Activated CD8-positive, alpha-beta T cell treated with anti-CD3 and anti-CD28 coated beads, Interleukin-2, amount 10 ng/mL, durations not matched to agents 7 days and 5 days (primary cell): ENCODE measurements at regions not wholly inside any gene's neighbourhood (a gene's known extent, or its start where the extent isn't known, plus 50 kb on each side); places are given as distances from the start of the nearest gene placed in this dataset.

Experiments
- ATAC-seq: fragments of 150-1000 bp; cut with Tn5 transposase; one replicate; pipeline ENCODE4 v1.10.0; 2021; ENCODE audit warnings: moderate library complexity
- CTCF ChIA-PET: fragments of 350-600 bp; sonication (Branson Sonifier 250); formaldehyde crosslinking; loops from one replicate; lab custom pipeline; 2021; ENCODE audit warnings: antibody characterized with exemption; lab: Charles Lee
- POLR2A ChIA-PET: fragments of 350-600 bp; sonication (Branson Sonifier 250); formaldehyde crosslinking; loops from one replicate; lab custom pipeline; 2021; ENCODE audit warnings: antibody characterized with exemption; lab: Charles Lee
- DNase-seq: peaks from one replicate; pipeline ENCODE4 v3.0.0-alpha.2; 2020
- H3K27ac Mint-ChIP-seq: one replicate; pipeline ENCODE4 v1.8.0; 2021; ENCODE audit warnings: mild to moderate bottlenecking, mixed read lengths
- H3K27me3 Mint-ChIP-seq: one replicate; pipeline ENCODE4 v1.8.0; 2021; ENCODE audit warnings: low read depth, mixed read lengths
- H3K36me3 Mint-ChIP-seq: one replicate; pipeline ENCODE4 v1.8.0; 2021; ENCODE audit warnings: low read depth, mixed read lengths
- H3K4me1 Mint-ChIP-seq: one replicate; pipeline ENCODE4 v1.8.0; 2021; ENCODE audit warnings: low read depth, mixed read lengths
- H3K4me3 Mint-ChIP-seq: one replicate; pipeline ENCODE4 v1.8.0; 2021; ENCODE audit warnings: mild to moderate bottlenecking, mixed read lengths
- H3K9me3 Mint-ChIP-seq: one replicate; pipeline ENCODE4 v1.8.0; 2022; ENCODE audit warnings: mixed read lengths; ENCODE audit not compliant: insufficient read depth

DNA sequence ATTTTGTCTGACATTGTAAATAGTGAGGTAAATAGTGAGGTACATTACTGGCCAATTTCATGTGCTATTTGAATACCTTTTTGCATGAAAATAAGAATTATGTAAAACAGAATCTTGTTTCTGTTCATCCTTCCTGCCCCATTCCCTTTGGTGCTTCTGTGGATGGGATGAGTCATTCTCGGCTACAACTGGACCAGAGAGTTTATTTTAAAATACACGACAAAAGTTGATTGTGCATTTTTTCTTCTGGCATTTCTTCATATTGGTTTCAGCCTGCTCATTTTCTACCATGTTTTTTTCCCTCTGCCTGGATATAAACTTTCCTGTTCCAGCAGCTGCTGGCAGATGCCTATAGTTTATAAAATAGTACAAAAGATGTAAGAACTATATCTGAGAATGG is 107.5 kb downstream of the CYSLTR2 start:
- H3K27me3 Mint-ChIP-seq, result peaks cover 15% of the 10 kb centered on the region
- no peak for ATAC-seq
- no peak for DNase-seq
- peaks cover 9% of the 10 kb centered on the region for H3K36me3 Mint-ChIP-seq
- H3K9me3 Mint-ChIP-seq, result peaks cover 21% of the 10 kb centered on the region
- H3K4me3 Mint-ChIP-seq, result no peak overlapping the region
- H3K4me1 Mint-ChIP-seq, result no peaks in the 10 kb centered on the region
- no peak overlapping the region for H3K27ac Mint-ChIP-seq
- CTCF ChIA-PET, result interaction anchor here (0.9 kb wide), 1 partner anchor 29 kb away, joined by 3 read pairs; no protein-coding TSS in a partner anchor
- POLR2A ChIA-PET, result no interaction called here

DNA sequence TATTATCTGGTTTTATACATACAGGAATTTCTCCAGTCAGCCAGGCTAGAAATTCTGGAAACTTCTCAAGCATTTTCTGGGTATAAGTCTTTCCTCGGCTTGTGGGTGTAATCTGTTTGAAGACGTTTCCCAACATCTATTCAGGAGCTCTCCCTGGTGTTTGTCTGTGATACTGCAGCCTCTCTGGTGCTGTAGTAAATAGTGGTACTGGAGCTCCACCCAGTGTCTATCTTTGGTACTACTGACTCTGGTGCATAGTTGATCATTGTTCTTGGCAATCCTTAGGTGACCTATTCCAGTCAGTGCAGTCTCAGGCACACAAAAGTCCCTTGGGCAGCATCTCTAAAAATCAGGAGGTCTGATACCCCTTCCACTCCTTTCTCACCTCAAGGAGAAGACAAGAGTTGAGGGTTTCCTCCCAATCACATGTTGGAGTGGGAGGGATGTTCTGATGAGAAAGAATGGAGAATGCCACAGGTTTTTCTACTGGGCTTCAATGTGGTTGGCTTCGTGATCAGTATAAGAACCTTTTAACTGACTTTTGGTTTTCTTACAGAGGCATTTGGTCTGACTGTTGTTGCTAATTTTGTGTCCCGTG is 115.5 kb downstream of the CYSLTR2 start:
- ChIA-PET CTCF (interaction anchor here (0.6 to 7.7 kb wide), 35 partner anchors 9 to 732 kb away, joined by 3 to 100 read pairs (median 4); partner anchors contain the start of genes CYSLTR2 and NUDT15), POLR2A (no interaction called here)
- peaks cover 21% of the 10 kb centered on the region for H3K4me1 Mint-ChIP-seq
- H3K27ac Mint-ChIP-seq, result no peak overlapping the region
- peaks cover 24% of the 10 kb centered on the region for H3K9me3 Mint-ChIP-seq
- DNase-seq, result peak; percentile 93
- H3K4me3 Mint-ChIP-seq, result no peak overlapping the region
- peaks cover 16% of the 10 kb centered on the region for H3K27me3 Mint-ChIP-seq
- H3K36me3 Mint-ChIP-seq, result peaks cover 9% of the 10 kb centered on the region
- ATAC-seq, result peak; percentile 96

DNA sequence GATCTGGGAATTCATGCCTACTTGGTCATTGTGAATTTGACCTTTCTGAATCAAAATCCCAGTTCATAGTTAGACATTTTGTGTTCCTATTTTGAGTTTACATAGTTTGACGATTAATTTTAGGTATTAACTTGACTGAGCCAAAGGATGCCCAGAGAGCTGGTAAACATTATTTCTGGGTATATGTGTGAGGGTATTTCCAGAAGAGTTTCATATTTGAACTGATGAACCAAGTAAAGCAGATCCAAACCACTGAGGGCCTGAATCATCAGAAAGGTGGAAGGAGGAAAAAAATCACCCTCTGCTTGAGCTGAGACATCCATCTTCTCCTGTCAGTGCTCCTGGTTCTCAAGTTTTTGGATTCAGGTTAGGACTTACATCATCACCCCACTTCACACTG is 116.6 kb downstream of the CYSLTR2 start:
- ChIA-PET POLR2A (no interaction called here), CTCF (interaction anchor here (0.8 to 7.7 kb wide), 10 partner anchors 11 to 727 kb away, joined by 3 to 100 read pairs (median 6); no protein-coding TSS in a partner anchor)
- ATAC-seq (no peak), DNase-seq (no peak)
- H3K4me3 Mint-ChIP-seq, result no peak overlapping the region
- H3K27me3 Mint-ChIP-seq, result peaks cover 23% of the 10 kb centered on the region
- H3K27ac Mint-ChIP-seq, result no peak overlapping the region
- peaks cover 21% of the 10 kb centered on the region for H3K4me1 Mint-ChIP-seq
- peaks cover 4% of the 10 kb centered on the region for H3K36me3 Mint-ChIP-seq
- peaks cover 13% of the 10 kb centered on the region for H3K9me3 Mint-ChIP-seq

DNA sequence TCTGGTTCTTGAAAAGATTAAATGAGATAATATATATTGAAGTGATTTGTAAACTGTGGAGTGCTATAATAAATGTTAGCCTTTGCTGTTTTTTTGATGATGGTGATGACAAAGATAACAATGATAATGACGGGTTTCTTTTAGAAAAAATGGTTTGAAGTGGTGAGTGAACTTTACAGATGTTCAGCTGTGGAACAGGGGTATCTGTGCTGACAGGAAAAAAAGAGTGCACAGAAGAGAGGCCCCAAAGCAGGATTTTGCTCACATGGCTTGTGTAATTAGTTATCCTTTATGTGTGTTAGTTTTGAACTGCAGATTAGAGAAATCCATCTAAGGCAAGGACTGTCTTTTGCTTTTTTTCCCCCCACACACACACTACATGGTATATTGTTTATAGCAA is 119.2 kb downstream of the CYSLTR2 start:
- POLR2A ChIA-PET, result no interaction called here
- peaks cover 21% of the 10 kb centered on the region for H3K4me1 Mint-ChIP-seq
- DNase-seq, result no peak
- no peaks in the 10 kb centered on the region for H3K36me3 Mint-ChIP-seq
- H3K9me3 Mint-ChIP-seq, result no peaks in the 10 kb centered on the region
- ATAC-seq, result no peak
- peaks cover 15% of the 10 kb centered on the region for H3K27me3 Mint-ChIP-seq
- CTCF ChIA-PET, result interaction anchor here (1.2 to 7.7 kb wide), 2 partner anchors 15 to 176 kb away, joined by 3 to 100 read pairs; no protein-coding TSS in a partner anchor
- H3K27ac Mint-ChIP-seq, result no peak overlapping the region
- no peak overlapping the region for H3K4me3 Mint-ChIP-seq

DNA sequence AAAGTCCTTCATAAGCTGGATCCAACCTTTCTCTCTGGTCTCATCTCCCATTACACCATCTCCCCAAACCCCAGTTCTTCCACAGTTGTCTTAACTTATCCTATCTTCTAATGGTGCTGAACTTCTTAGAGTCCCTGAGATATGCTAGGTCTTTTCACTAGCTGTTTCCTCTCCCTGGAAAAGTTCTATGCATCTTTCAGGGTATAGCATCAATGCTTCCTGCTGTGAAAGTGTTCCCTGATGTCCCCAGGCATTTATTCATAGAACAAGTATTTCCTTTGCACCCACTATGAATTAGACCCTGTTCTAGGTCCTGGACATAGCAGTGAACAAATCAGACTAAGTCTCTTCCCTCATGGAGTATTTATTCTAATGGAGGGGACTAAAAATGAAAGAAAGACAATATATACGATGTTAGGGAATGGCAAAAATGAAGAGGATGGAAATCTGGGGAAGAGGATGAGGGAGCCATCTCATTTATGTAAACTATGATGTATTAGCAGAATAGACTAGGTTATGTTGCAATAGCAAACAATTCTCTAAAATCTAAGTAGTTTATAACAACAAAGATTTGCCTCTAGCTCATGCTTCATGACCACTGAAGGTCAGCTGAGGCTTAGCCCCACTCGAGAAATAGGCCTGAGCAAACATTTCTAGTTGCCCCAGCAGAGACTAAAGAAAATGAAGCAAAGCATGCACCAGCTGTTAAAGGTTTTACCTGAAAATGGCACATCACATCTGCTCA is 120.0 kb downstream of the CYSLTR2 start:
- ATAC-seq, result no peak

DNA sequence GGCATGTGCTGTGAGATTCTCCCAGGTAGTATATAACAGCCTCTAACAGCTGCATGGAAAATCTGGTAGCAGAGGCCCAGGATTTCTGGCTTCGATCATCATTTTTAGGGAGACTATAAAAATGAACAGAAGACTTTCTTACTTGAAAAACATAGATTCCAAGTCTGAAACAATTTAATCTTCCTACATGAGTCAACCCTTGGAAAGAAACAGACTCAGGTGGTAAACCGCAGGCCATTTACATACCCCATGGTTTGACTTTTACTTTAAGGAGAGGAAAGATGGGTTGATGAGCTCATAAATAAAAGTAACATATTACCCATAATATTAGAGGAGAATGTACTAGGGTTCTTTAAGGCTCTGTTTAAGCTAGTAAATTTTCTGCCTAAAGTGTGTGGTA is 121.6 kb downstream of the CYSLTR2 start:
- CTCF ChIA-PET, result no interaction called here
- ATAC-seq, result no peak
- POLR2A ChIA-PET, result no interaction called here
- Mint-ChIP-seq H3K4me3 (no peak overlapping the region), H3K9me3 (peaks cover 7% of the 10 kb centered on the region), H3K27me3 (peaks cover 22% of the 10 kb centered on the region), H3K36me3 (no peaks in the 10 kb centered on the region), H3K27ac (no peak overlapping the region), H3K4me1 (peaks cover 8% of the 10 kb centered on the region)
- no peak for DNase-seq

More for the DNA sequence above, 120.0 kb downstream of the CYSLTR2 start:
- Mint-ChIP-seq H3K9me3 (peaks cover under 1% of the 10 kb centered on the region), H3K27ac (no peak overlapping the region), H3K36me3 (no peaks in the 10 kb centered on the region), H3K4me3 (no peak overlapping the region), H3K27me3 (peaks cover 17% of the 10 kb centered on the region), H3K4me1 (peaks cover 18% of the 10 kb centered on the region)
- DNase-seq, result no peak
- ChIA-PET POLR2A (no interaction called here), CTCF (interaction anchor here (1.2 to 7.7 kb wide), 2 partner anchors 15 to 177 kb away, joined by 3 to 100 read pairs; no protein-coding TSS in a partner anchor)

DNA sequence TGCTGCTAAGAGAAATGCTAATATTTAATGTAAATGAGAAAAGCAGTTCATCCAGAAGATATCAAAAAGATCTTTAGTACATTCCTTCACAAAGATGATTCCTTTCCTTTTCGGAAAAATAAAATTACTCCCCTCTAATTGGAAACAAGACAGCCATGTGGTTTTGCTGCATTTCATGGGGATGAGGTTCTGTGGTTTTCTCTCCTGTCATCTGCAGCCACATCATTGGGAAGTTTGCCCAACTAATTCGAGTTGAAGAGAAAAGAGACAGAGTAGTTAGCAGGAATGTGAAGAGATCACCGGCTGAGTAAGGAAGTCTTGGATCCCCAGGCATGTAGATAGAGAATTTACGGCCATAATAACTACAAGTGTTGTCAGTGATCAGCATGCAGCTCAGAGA is 122.1 kb downstream of the CYSLTR2 start:
- POLR2A ChIA-PET, result no interaction called here
- no peaks in the 10 kb centered on the region for H3K36me3 Mint-ChIP-seq
- CTCF ChIA-PET, result no interaction called here

DNA sequence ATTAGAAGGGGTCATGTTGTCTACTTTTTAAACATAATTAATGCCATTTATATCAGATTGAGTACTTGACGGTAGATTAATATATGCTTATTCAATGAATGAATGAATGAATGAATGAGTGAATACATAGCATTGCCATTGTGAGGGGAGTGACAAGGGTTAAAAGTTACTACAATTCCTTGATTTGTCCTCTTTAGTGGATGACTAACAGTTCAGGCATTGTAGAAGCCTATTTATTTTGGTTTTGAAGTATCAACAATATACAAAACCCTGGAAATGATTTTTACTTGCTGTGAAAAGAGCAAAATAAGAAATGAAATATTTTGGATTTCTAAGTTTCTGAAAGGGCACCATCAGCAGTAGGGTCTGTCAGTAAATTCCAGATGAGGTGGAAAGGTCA is 122.7 kb downstream of the CYSLTR2 start:
- DNase-seq (no peak), ATAC-seq (no peak)
- peaks cover 22% of the 10 kb centered on the region for H3K27me3 Mint-ChIP-seq
- POLR2A ChIA-PET, result no interaction called here
- CTCF ChIA-PET, result no interaction called here
- H3K4me1 Mint-ChIP-seq, result peaks cover 8% of the 10 kb centered on the region
- H3K9me3 Mint-ChIP-seq, result peaks cover 14% of the 10 kb centered on the region
- H3K27ac Mint-ChIP-seq, result no peak overlapping the region
- H3K36me3 Mint-ChIP-seq, result peaks cover 2% of the 10 kb centered on the region
- no peak overlapping the region for H3K4me3 Mint-ChIP-seq

More for the DNA sequence above, 122.1 kb downstream of the CYSLTR2 start:
- no peak overlapping the region for H3K27ac Mint-ChIP-seq
- peaks cover 11% of the 10 kb centered on the region for H3K9me3 Mint-ChIP-seq
- no peak for DNase-seq
- peaks cover 8% of the 10 kb centered on the region for H3K4me1 Mint-ChIP-seq
- no peak for ATAC-seq
- H3K4me3 Mint-ChIP-seq, result no peak overlapping the region
- H3K27me3 Mint-ChIP-seq, result peaks cover 22% of the 10 kb centered on the region

DNA sequence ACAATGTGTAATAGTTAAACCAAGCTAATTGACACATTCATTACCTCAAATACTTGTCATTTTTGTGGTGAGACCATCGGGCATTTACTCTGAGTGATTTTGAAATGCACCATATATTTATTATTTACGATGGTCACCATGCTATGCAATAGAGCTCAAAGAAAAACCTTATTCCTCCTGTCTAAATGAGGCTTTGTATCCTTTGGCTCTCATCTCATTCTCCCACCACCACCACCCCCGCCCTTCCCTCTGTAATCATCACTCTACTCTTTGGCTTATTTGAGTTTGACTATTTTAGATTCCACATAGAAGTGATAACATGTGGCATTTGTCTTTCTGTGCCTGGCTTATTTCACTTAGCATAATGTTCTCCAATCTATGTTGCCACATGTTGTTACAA is 124.9 kb downstream of the CYSLTR2 start:
- H3K36me3 Mint-ChIP-seq, result peaks cover 4% of the 10 kb centered on the region
- DNase-seq (no peak), ATAC-seq (no peak)
- H3K27me3 Mint-ChIP-seq, result peaks cover 25% of the 10 kb centered on the region
- ChIA-PET CTCF (no interaction called here), POLR2A (no interaction called here)
- H3K9me3 Mint-ChIP-seq, result peaks cover 23% of the 10 kb centered on the region
- no peak overlapping the region for H3K27ac Mint-ChIP-seq
- H3K4me1 Mint-ChIP-seq, result no peaks in the 10 kb centered on the region
- H3K4me3 Mint-ChIP-seq, result no peak overlapping the region

DNA sequence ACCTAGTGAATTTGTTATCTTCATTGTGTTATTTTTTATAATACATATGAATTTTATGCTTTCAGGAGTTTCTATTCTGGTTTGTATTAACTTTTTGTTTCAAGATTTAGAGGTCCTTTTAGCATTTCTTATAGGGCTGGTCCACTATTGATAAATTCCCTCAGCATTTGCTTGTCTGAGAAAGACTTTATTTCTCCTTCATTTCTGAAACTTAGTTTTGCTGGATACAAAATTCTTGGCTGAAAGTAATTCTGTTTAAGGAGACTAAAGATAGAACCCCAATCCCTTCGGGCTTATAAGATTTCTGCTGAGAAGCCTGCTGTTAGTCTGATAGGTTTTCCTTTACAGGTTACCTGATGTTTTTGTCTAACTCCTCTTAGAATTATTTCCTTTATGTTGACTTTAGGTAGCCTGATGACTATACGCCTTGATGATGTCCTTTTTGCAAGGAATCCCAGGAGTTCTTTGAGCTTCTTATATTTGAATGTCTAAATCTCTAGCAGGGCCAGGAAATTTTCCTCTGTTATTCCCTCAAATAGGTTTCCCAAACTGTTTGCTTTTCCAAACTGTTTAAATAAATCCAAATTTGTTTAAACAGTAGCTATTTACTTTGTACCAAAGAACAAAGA is 127.1 kb downstream of the CYSLTR2 start:
- Mint-ChIP-seq H3K27me3 (peaks cover 15% of the 10 kb centered on the region), H3K4me3 (no peak overlapping the region), H3K4me1 (no peaks in the 10 kb centered on the region), H3K27ac (no peak overlapping the region), H3K36me3 (peaks cover 4% of the 10 kb centered on the region), H3K9me3 (peaks cover 23% of the 10 kb centered on the region)
- POLR2A ChIA-PET, result no interaction called here
- CTCF ChIA-PET, result interaction anchor here (1.0 to 2.3 kb wide), 2 partner anchors 10 to 12 kb away, joined by 3 to 7 read pairs; no protein-coding TSS in a partner anchor
- DNase-seq (no peak), ATAC-seq (no peak)

DNA sequence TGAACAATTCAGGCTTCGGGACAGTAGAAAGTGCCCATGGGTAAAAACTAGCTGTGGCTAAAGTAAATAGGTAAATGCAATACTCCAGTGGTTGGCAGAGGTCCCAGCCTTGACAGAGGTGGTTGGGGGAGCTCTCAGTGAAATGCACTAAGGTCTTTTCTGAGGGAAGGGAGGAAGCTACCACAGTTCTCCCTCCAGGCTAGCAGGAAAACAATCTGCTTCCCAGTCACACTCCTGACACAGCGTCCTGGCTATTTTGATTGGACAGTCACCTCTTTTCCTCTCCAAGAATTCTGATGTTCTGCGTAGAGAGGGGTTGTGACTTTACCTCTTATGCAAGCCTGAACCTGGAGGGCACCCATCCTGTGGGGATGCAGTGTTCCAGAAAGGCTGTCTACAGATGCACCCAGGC is 128.7 kb downstream of the CYSLTR2 start:
- CTCF ChIA-PET, result interaction anchor here (0.9 kb wide), 1 partner anchor 15 kb away, joined by 3 read pairs; no protein-coding TSS in a partner anchor
- H3K4me3 Mint-ChIP-seq, result no peak overlapping the region

More for the DNA sequence above, 128.7 kb downstream of the CYSLTR2 start:
- no peak for ATAC-seq
- DNase-seq, result no peak
- POLR2A ChIA-PET, result no interaction called here
- peaks cover 23% of the 10 kb centered on the region for H3K9me3 Mint-ChIP-seq
- peaks cover 4% of the 10 kb centered on the region for H3K36me3 Mint-ChIP-seq
- H3K27me3 Mint-ChIP-seq, result peaks cover 13% of the 10 kb centered on the region
- no peak overlapping the region for H3K27ac Mint-ChIP-seq
- H3K4me1 Mint-ChIP-seq, result no peaks in the 10 kb centered on the region
